ENCODE measurements at regions not wholly inside any gene's neighbourhood (a gene's known extent, or its start where the extent isn't known, plus 50 kb on each side); places are given as distances from the start of the nearest gene placed in this dataset.

DNA sequence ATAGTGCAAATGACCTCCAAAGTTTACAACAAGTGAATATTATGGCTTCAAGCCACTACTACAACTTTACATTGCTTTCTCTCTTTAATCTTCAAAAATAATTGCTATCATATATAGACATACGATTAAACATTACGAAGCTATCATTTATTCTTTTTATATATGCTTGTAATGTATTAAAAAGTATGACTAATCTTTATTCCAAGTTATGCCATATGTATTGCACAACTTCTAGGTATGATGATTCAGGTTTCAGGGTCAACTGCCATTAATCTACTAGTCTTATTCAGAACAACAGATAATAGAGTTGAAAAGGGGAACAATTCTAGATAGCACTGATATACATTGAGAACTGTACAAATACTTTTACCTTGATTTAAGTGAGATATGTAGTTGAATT, 506.2 kb upstream of the TMEFF2 start:
- Histone ChIP-seq H4K5ac (ENCODE audit: insufficient read length, low read depth, low read length) (no peak overlapping the region), H3K56ac (replicated peaks; ENCODE audit: insufficient read length, low read depth, low read length) (no peak overlapping the region), H3K4ac (replicated peaks; ENCODE audit: insufficient read length, low read depth, low read length) (no peak overlapping the region), H3K23me2 (ENCODE audit: low read depth, low read length) (no peaks in the 10 kb centered on the region), H3K79me2 (ENCODE audit: control insufficient read depth in 1 of 2, insufficient read depth in 2 of 2, low read length in 2 of 2) (no peaks in the 10 kb centered on the region), H3K79me1 (ENCODE audit: low read depth, low read length) (no peaks in the 10 kb centered on the region), H3K23ac (ENCODE audit: insufficient read length) (no peak overlapping the region), H2AK5ac (ENCODE audit: low read depth, low read length) (no peak overlapping the region), H3K36me3 (ENCODE audit: control insufficient read depth in 2 of 4, insufficient read depth in 4 of 4, low read length in 3 of 4) (no peaks in the 10 kb centered on the region), H3K4me2 (ENCODE audit: insufficient read depth in 1 of 2, low read depth in 2 of 2, low read length in 2 of 2) (no peak overlapping the region), H2BK120ac (replicated peaks; ENCODE audit: low read depth, low read length) (no peak overlapping the region), H2BK5ac (ENCODE audit: low read depth, low read length) (no peak overlapping the region), H4K20me1 (replicated peaks in 1 of 2; ENCODE audit: control insufficient read depth in 1 of 2, insufficient read depth in 2 of 2, low read length in 2 of 2) (no peaks in the 10 kb centered on the region), H3K4me3 (ENCODE audit: extremely low read depth in 1 of 4, insufficient read depth in 2 of 4, low read depth in 3 of 4, low read length in 4 of 4) (no peak overlapping the region), H2BK20ac (ENCODE audit: low read length) (no peak overlapping the region), H2BK15ac (ENCODE audit: low read length) (no peak overlapping the region), H4K8ac (ENCODE audit: extremely low read depth, insufficient read depth, low read length) (no peak overlapping the region), H3K27me3 (replicated peaks in 1 of 4; ENCODE audit: control insufficient read depth in 3 of 4, extremely low read depth in 1 of 4, insufficient read depth in 3 of 4, low read length in 3 of 4) (no peaks in the 10 kb centered on the region), H3K4me1 (replicated peaks in 1 of 4; ENCODE audit: control insufficient read depth in 3 of 4, insufficient read depth in 4 of 4, low read length in 3 of 4) (no peaks in the 10 kb centered on the region), H3K18ac (ENCODE audit: extremely low read depth, low read length) (no peak overlapping the region), H2AFZ (ENCODE audit: low read length) (no peak overlapping the region), H3K14ac (ENCODE audit: insufficient read length) (no peak overlapping the region), H3K9me3 (ENCODE audit: insufficient read depth in 2 of 2, low read depth in 1 of 2, low read length in 1 of 2) (no peaks in the 10 kb centered on the region), H4K91ac (replicated peaks; ENCODE audit: insufficient read length, low read length) (no peak overlapping the region), H3K9ac (replicated peaks in 1 of 4; ENCODE audit: extremely low read depth in 1 of 4, low read depth in 3 of 4, low read length in 3 of 4) (no peak overlapping the region), H3K27ac (ENCODE audit: low read depth, low read length) (no peak overlapping the region), H2BK12ac (ENCODE audit: low read depth, low read length) (no peak overlapping the region)
- CTCF ChIA-PET (ENCODE audit: partially characterized antibody): interaction anchor here (0.7 kb wide), 1 partner anchor 528 kb away, joined by 3 read pairs; no protein-coding TSS in a partner anchor
- no peak for FAIRE-seq
- 71% methylated on average over 2 of the region's 2 CpGs; no CpG with 5 or more reads in 1 of the 2 experiments for WGBS, 2 experiments (ENCODE audit: extremely low coverage in 1 of 2, insufficient coverage in 1 of 2, insufficient read length in 1 of 2, insufficient replicate concordance in 2 of 2, low coverage in 1 of 2, low lambda C conversion rate in 2 of 2, missing lambda C conversion rate in 1 of 2)
- no peak for DNase-seq (ENCODE audit: low read depth in 1 of 2, low spot score in 2 of 2)
- TF ChIP-seq KDM4A (IDR thresholded peaks at IDR 0.05; ENCODE audit: low read depth, low read length, severe bottlenecking): no peak
- TF ChIP-seq PHF8 (conservative IDR thresholded peaks at IDR 0.05; ENCODE audit: low read depth, low read length): no peak
- TF ChIP-seq SIRT6 (IDR thresholded peaks at IDR 0.05; ENCODE audit: low read length): no peak
- no peak for TF ChIP-seq ASH2L (IDR thresholded peaks at IDR 0.05; ENCODE audit: low read length)
- no peak for TF ChIP-seq SUZ12 (IDR thresholded peaks at IDR 0.05; ENCODE audit: low read length)
- no peak for TF ChIP-seq SIN3A (conservative IDR thresholded peaks at IDR 0.05 in 1 of 2, IDR thresholded peaks at IDR 0.05 in 1 of 2; ENCODE audit: low read depth in 1 of 2, low read length in 2 of 2)
- no peak for TF ChIP-seq CREB1 (IDR thresholded peaks at IDR 0.05)
- no peak for TF ChIP-seq BACH1 (IDR thresholded peaks at IDR 0.05; ENCODE audit: low read length)
- no peak for TF ChIP-seq CBX8 (IDR thresholded peaks at IDR 0.05; ENCODE audit: borderline replicate concordance, low read depth, low read length)
- no peak for TF ChIP-seq SP4 (IDR thresholded peaks at IDR 0.05; ENCODE audit: low read length)
- TF ChIP-seq, protein P1, sequence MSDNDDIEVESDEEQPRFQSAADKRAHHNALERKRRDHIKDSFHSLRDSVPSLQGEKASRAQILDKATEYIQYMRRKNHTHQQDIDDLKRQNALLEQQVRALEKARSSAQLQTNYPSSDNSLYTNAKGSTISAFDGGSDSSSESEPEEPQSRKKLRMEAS (IDR thresholded peaks at IDR 0.05): no peak
- POLR2A ChIA-PET (ENCODE audit: partially characterized antibody): no interaction called here
